Endothelial cell of umbilical vein (primary cell): ENCODE measurements at regions not wholly inside any gene's neighbourhood (a gene's known extent, or its start where the extent isn't known, plus 50 kb on each side); places are given as distances from the start of the nearest gene placed in this dataset.

Source experiments
- BruUV-seq: library from RNA; stranded (reverse); fragments of 400-500 nt; replicated peaks from 2 replicates; lab custom pipeline; 2021; lab: Mats Ljungman, UMichigan
- CTCF ChIA-PET: fragments of 300-600, 350-600 bp; sonication (Branson Sonifier 250); formaldehyde crosslinking; loops from one replicate; lab custom pipeline; 2021; ENCODE audit warnings: antibody characterized with exemption, inconsistent platforms; lab: Charles Lee
- POLR2A ChIA-PET: fragments of 300-600, 350-600 bp; sonication (Branson Sonifier 250); formaldehyde crosslinking; loops from one replicate; lab custom pipeline; 2021; ENCODE audit warnings: antibody characterized with exemption, inconsistent platforms; lab: Charles Lee
- DNase-seq: peaks from one replicate; pipeline ENCODE4 v3.0.0-alpha.2; 2011; ENCODE audit warnings: low read depth, low spot score
- FAIRE-seq: peaks from 2 replicates; lab custom pipeline; 2011; peaks lifted over from hg19 to GRCh38; lab: Jason Lieb, UNC
- H2AFZ ChIP-seq: 2 replicates; pipeline ENCODE4 v1.6.0; 2012; ENCODE audit warnings: low read depth, low read length, control low read depth, inconsistent platforms
- H3K27ac ChIP-seq: 2 replicates; pipeline ENCODE4 v1.5.1; 2011; ENCODE audit warnings: low read depth, mild to moderate bottlenecking, control low read depth, low read length, moderate library complexity; ENCODE audit not compliant: insufficient read depth
- H3K27me3 ChIP-seq, 2 experiments: 2 replicates each; pipeline versions ENCODE4 v1.6.0 to v1.6.1; 2011; ENCODE audit warnings: low read length in 2 of 2, mixed read lengths in 1 of 2; ENCODE audit not compliant: control insufficient read depth in 2 of 2, insufficient read depth in 2 of 2
- H3K36me3 ChIP-seq, 2 experiments: 2 replicates in 1 of 2; 3 replicates in 1 of 2; pipeline ENCODE4 v1.5.1; 2011; ENCODE audit warnings: low read length in 2 of 2, mild to moderate bottlenecking in 1 of 2, moderate library complexity in 1 of 2; ENCODE audit not compliant: control insufficient read depth in 2 of 2, insufficient read depth in 2 of 2; ENCODE audit errors: extremely low read depth in 1 of 2
- H3K4me1 ChIP-seq: 3 replicates; pipeline ENCODE4 v1.5.1; 2011; ENCODE audit warnings: mild to moderate bottlenecking, low read length; ENCODE audit not compliant: control insufficient read depth, insufficient read depth; ENCODE audit errors: extremely low read depth
- H3K4me2 ChIP-seq: 2 replicates; pipeline ENCODE4 v1.6.1; 2011; ENCODE audit warnings: low read length, control low read depth, mixed read lengths; ENCODE audit not compliant: insufficient read depth
- H3K4me3 ChIP-seq, 3 experiments: fragments of 200-600 bp in 1 of 3; sonication (generic), shearing (Covaris generic) in 1 of 3; replicated peaks in 1 of 3; 2 replicates each; pipeline ENCODE4 v1.5.1; 2011 to 2016; ENCODE audit warnings: control low read depth in 3 of 3, low read length in 3 of 3, mild to moderate bottlenecking in 2 of 3, inconsistent platforms in 1 of 3, low read depth in 1 of 3, moderate library complexity in 1 of 3; ENCODE audit not compliant: insufficient read depth in 1 of 3
- H3K79me2 ChIP-seq: 2 replicates; pipeline ENCODE4 v1.6.0; 2012; ENCODE audit warnings: low read length, inconsistent platforms; ENCODE audit not compliant: control insufficient read depth, insufficient read depth
- H3K9ac ChIP-seq: replicated peaks from 2 replicates; pipeline ENCODE3; 2011; ENCODE audit warnings: low read length, control low read depth; ENCODE audit not compliant: insufficient read depth; ENCODE audit errors: extremely low read depth
- H3K9me1 ChIP-seq: replicated peaks from 3 replicates; pipeline ENCODE4 v1.6.0; 2011; ENCODE audit warnings: mild to moderate bottlenecking, low read length; ENCODE audit not compliant: control insufficient read depth, insufficient read depth; ENCODE audit errors: extremely low read depth
- H3K9me3 ChIP-seq: replicated peaks from 2 replicates; pipeline ENCODE4 v1.5.1; 2012; ENCODE audit warnings: low read length, inconsistent platforms; ENCODE audit not compliant: control insufficient read depth, insufficient read depth
- H4K20me1 ChIP-seq: replicated peaks from 2 replicates; pipeline ENCODE3; 2011; ENCODE audit warnings: mild to moderate bottlenecking, low read length; ENCODE audit not compliant: control insufficient read depth, insufficient read depth; ENCODE audit errors: extremely low read depth
- EZH2 ChIP-seq: IDR thresholded peaks from 2 replicates; pipeline ENCODE4 v1.6.1; 2012; ENCODE audit warnings: borderline replicate concordance, low read depth, mild to moderate bottlenecking, moderate library complexity, low read length, inconsistent platforms; ENCODE audit not compliant: severe bottlenecking
- FOS ChIP-seq: IDR thresholded peaks from 2 replicates; pipeline ENCODE4 v1.6.1; 2011; ENCODE audit warnings: mild to moderate bottlenecking, low read length, moderate library complexity, borderline replicate concordance; ENCODE audit not compliant: insufficient read depth
- GATA2 ChIP-seq: IDR thresholded peaks from 2 replicates; pipeline ENCODE4 v1.7.0; 2011; ENCODE audit warnings: low read depth, mild to moderate bottlenecking, moderate library complexity, mixed read lengths, low read length; ENCODE audit not compliant: insufficient read length, insufficient read depth
- MAX ChIP-seq: IDR thresholded peaks from 2 replicates; pipeline ENCODE4 v1.6.1; 2011; ENCODE audit not compliant: insufficient read depth, insufficient read length
- MYC ChIP-seq: IDR thresholded peaks from one replicate; pipeline ENCODE4 v1.6.1; 2011; ENCODE audit warnings: mild to moderate bottlenecking, low read depth, low read length
- POLR2A ChIP-seq: IDR thresholded peaks from 2 replicates; pipeline ENCODE4 v1.6.1; 2012; ENCODE audit warnings: low read depth, mild to moderate bottlenecking, control low read depth, low read length
- POLR2AphosphoS5 ChIP-seq: IDR thresholded peaks from 2 replicates; pipeline ENCODE4 v1.6.1; 2012; ENCODE audit warnings: low read depth, mild to moderate bottlenecking, control low read depth, low read length, moderate library complexity; ENCODE audit not compliant: insufficient read depth
- dilution Hi-C: fragments of 300-500 bp; cut with MboI; formaldehyde crosslinking; loops from one replicate; pipeline ENCODE4 v1.15.0; 2019; ENCODE audit warnings: low sequenced_read_pairs; ENCODE audit not compliant: extremely low pct_ligation_motif_present
- intact Hi-C: fragments of 100-400 bp; cut with micrococcal nuclease; formaldehyde crosslinking; loops from one replicate; pipeline ENCODE4 v1.10.0; 2022

GRCh38 chr16:64162613-64163375, 959.1 kb downstream of the CDH11 start:
- Histone ChIP-seq H3K9ac (peak overlapping the region; percentile 25), H4K20me1 (no peaks in the 10 kb centered on the region), H3K4me2 (peak overlapping the region; percentile 59), H3K4me3 (no peak overlapping the region), H3K79me2 (no peaks in the 10 kb centered on the region), H3K27ac (peak overlapping the region; percentile 78), H3K9me1 (no peaks in the 10 kb centered on the region), H2AFZ (peak overlapping the region; percentile 79), H3K36me3 (no peaks in the 10 kb centered on the region), H3K27me3 (no peaks in the 10 kb centered on the region), H3K4me1 (peaks cover 34% of the 10 kb centered on the region), H3K9me3 (no peaks in the 10 kb centered on the region)
- dilution Hi-C loops (no loop called here), intact Hi-C loops (loop anchor here (1.0 to 5.0 kb wide), 7 partner anchors 235 to 956 kb away; no protein-coding TSS in a partner anchor)
- FAIRE-seq (peak; percentile 58), DNase-seq (peak; percentile 95)
- POLR2A ChIA-PET = interaction anchor here (0.5 kb wide), 2 partner anchors 121 to 313 kb away, joined by 3 read pairs; no protein-coding TSS in a partner anchor
- CTCF ChIA-PET = interaction anchor here (1.3 kb wide), 2 partner anchors 10 to 316 kb away, joined by 3 to 5 read pairs; no protein-coding TSS in a partner anchor
- TSS peak; percentile 67 for BruUV-seq
- TF ChIP-seq FOS (no peak), POLR2A (peak; percentile 47), POLR2AphosphoS5 (peak; percentile 44), MAX (no peak), GATA2 (peak; percentile 87)

GRCh38 chr16:64159976-64160375, 961.9 kb downstream of the CDH11 start:
- ChIA-PET POLR2A (no interaction called here), CTCF (no interaction called here)
- DNase-seq (no peak), FAIRE-seq (no peak)
- no peak overlapping the region for H3K4me2 ChIP-seq
- H3K4me1 ChIP-seq = peaks cover 34% of the 10 kb centered on the region
- H3K4me3 ChIP-seq = no peak overlapping the region
- no peak for TF ChIP-seq MYC
- TF ChIP-seq EZH2 = no peak
- TF ChIP-seq POLR2A = no peak
- no peak for TF ChIP-seq FOS
- no peak overlapping the region for H2AFZ ChIP-seq
- H3K27me3 ChIP-seq = no peaks in the 10 kb centered on the region
- intact Hi-C loops (loop anchor here (5.0 kb wide), 5 partner anchors 237 to 912 kb away; no protein-coding TSS in a partner anchor), dilution Hi-C loops (no loop called here)
- no peak overlapping the region for H3K9ac ChIP-seq
- no peaks in the 10 kb centered on the region for H3K9me1 ChIP-seq
- no TSS peak for BruUV-seq
- no peak overlapping the region for H3K27ac ChIP-seq
- no peaks in the 10 kb centered on the region for H3K36me3 ChIP-seq
- no peaks in the 10 kb centered on the region for H3K79me2 ChIP-seq
- H4K20me1 ChIP-seq = no peaks in the 10 kb centered on the region
- no peaks in the 10 kb centered on the region for H3K9me3 ChIP-seq
